Astrocyte of the spinal cord (primary cell): ENCODE measurements at regions not wholly inside any gene's neighbourhood (a gene's known extent, or its start where the extent isn't known, plus 50 kb on each side); places are given as distances from the start of the nearest gene placed in this dataset.

Experiments
- DNase-seq: peaks from one replicate; pipeline ENCODE4 v3.0.0; 2011; ENCODE audit warnings: low read depth, low spot score
- H3K4me3 ChIP-seq: 2 replicates; pipeline ENCODE4 v1.5.1; 2011; ENCODE audit warnings: low read depth, mild to moderate bottlenecking, low read length, moderate library complexity
- CTCF ChIP-seq: IDR thresholded peaks from 2 replicates; pipeline ENCODE4 v1.5.1; 2012; ENCODE audit warnings: low read depth, mild to moderate bottlenecking, low read length, inconsistent platforms
- in situ Hi-C: cut with HindIII; loops from 2 replicates; pipeline ENCODE4 v1.10.0; 2017; ENCODE audit warnings: low sequenced_read_pairs

- in situ Hi-C loops, result no loop called here
- H3K4me3 ChIP-seq, result no peak overlapping the region
- no peak for TF ChIP-seq CTCF
- DNase-seq, result no peak
These were observed 65.1 kb upstream of the NCOR2 start for GRCh38 chr12:124632519-124632984.

- DNase-seq, result no peak
- no peak overlapping the region for H3K4me3 ChIP-seq
- no peak for TF ChIP-seq CTCF
- in situ Hi-C loops, result no loop called here
These were observed 64.4 kb upstream of the NCOR2 start for GRCh38 chr12:124631681-124632256.

GRCh38 chr12:124630791-124631313 is 63.4 kb upstream of the NCOR2 start:
- in situ Hi-C loops, result no loop called here
- DNase-seq, result no peak
- TF ChIP-seq CTCF, result no peak
- H3K4me3 ChIP-seq, result no peak overlapping the region

- no peak overlapping the region for H3K4me3 ChIP-seq
- in situ Hi-C loops, result no loop called here
- TF ChIP-seq CTCF, result no peak
- peak; percentile 35 for DNase-seq
These were observed 62.5 kb upstream of the NCOR2 start for GRCh38 chr12:124629789-124630480.

- TF ChIP-seq CTCF, result no peak
- in situ Hi-C loops, result no loop called here
- no peak overlapping the region for H3K4me3 ChIP-seq
- no peak for DNase-seq
These were observed 61.7 kb upstream of the NCOR2 start for GRCh38 chr12:124629117-124629516.

- no peak for TF ChIP-seq CTCF
- in situ Hi-C loops, result no loop called here
- DNase-seq, result no peak
- H3K4me3 ChIP-seq, result no peak overlapping the region
These were observed 60.5 kb upstream of the NCOR2 start for GRCh38 chr12:124627956-124628355.
